Smooth muscle cell (in vitro differentiated cells): ENCODE measurements at regions not wholly inside any gene's neighbourhood (a gene's known extent, or its start where the extent isn't known, plus 50 kb on each side); places are given as distances from the start of the nearest gene placed in this dataset.

Experiments
- DNase-seq: peaks from one replicate; lab custom pipeline; 2025; ENCODE audit not compliant: unreplicated experiment; lab: John Stamatoyannopoulos, UW
- H2AFZ ChIP-seq: fragments of 200-600 bp; sonication (generic); 2 replicates; pipeline ENCODE4 v1.6.0; 2016; ENCODE audit warnings: antibody characterized with exemption, low read depth, mild to moderate bottlenecking
- H3F3A ChIP-seq: fragments of 200-600 bp; sonication (generic); 2 replicates; pipeline ENCODE4 v1.6.0; 2017; ENCODE audit warnings: antibody characterized with exemption, low read depth
- H3K27ac ChIP-seq: fragments of 200-600 bp; sonication (generic); 2 replicates; pipeline ENCODE4 v1.5.1; 2016; ENCODE audit warnings: low read depth, mild to moderate bottlenecking
- H3K27me3 ChIP-seq: fragments of 200-600 bp; sonication (generic); 2 replicates; pipeline ENCODE4 v1.6.1; 2016; ENCODE audit warnings: low read depth, mild to moderate bottlenecking
- H3K36me3 ChIP-seq: fragments of 200-600 bp; sonication (generic); 2 replicates; pipeline ENCODE4 v1.5.1; 2016; ENCODE audit warnings: low read depth
- H3K4me1 ChIP-seq: fragments of 200-600 bp; sonication (generic); 2 replicates; pipeline ENCODE4 v1.5.1; 2016; ENCODE audit warnings: low read depth
- H3K4me2 ChIP-seq: fragments of 200-600 bp; sonication (generic); 2 replicates; pipeline ENCODE4 v1.6.0; 2016; ENCODE audit warnings: mild to moderate bottlenecking
- H3K4me3 ChIP-seq: fragments of 200-600 bp; sonication (generic); 2 replicates; pipeline ENCODE4 v1.5.1; 2016; ENCODE audit warnings: mild to moderate bottlenecking
- H3K79me2 ChIP-seq: fragments of 200-600 bp; sonication (generic); 2 replicates; pipeline ENCODE4 v1.6.0; 2016; ENCODE audit warnings: low read depth, mild to moderate bottlenecking
- H3K9ac ChIP-seq: fragments of 200-600 bp; sonication (generic); 2 replicates; pipeline ENCODE4 v1.6.0; 2016; ENCODE audit warnings: low read depth
- H3K9me3 ChIP-seq: fragments of 200-600 bp; sonication (generic); replicated peaks from 2 replicates; pipeline ENCODE4 v1.5.1; 2016; ENCODE audit warnings: low read depth
- H4K20me1 ChIP-seq: fragments of 200-600 bp; sonication (generic); 2 replicates; pipeline ENCODE4 v1.6.0; 2016; ENCODE audit warnings: low read depth
- CTCF ChIP-seq: fragments of 200-600 bp; sonication (generic); IDR thresholded peaks from 2 replicates; pipeline ENCODE4 v1.5.1; 2017; ENCODE audit warnings: borderline replicate concordance, mild to moderate bottlenecking, antibody characterized with exemption; ENCODE audit not compliant: insufficient read depth, poor library complexity, severe bottlenecking
- WGBS: methylation state at CpG from one replicate; pipeline ENCODE4 v1.1.7; 2016; ENCODE audit warnings: low lambda C conversion rate; 5-methylcytosine and 5-hydroxymethylcytosine counted together

GRCh38 chr6:71044753-71045152 is 87.9 kb upstream of the B3GAT2 start:
- Histone ChIP-seq H3K4me1 (no peaks in the 10 kb centered on the region), H3K9me3 (no peaks in the 10 kb centered on the region), H3K36me3 (no peaks in the 10 kb centered on the region), H3K4me3 (no peak overlapping the region), H2AFZ (no peak overlapping the region), H3K79me2 (no peaks in the 10 kb centered on the region), H3K27me3 (no peaks in the 10 kb centered on the region), H3K27ac (no peak overlapping the region), H3K4me2 (no peak overlapping the region), H3K9ac (no peak overlapping the region), H4K20me1 (no peaks in the 10 kb centered on the region), H3F3A (no peaks in the 10 kb centered on the region)
- 89% methylated on average over 1 of the region's 1 CpG for WGBS
- no peak for TF ChIP-seq CTCF
- no peak for DNase-seq

- H3F3A ChIP-seq = no peaks in the 10 kb centered on the region
- no peaks in the 10 kb centered on the region for H4K20me1 ChIP-seq
- no peaks in the 10 kb centered on the region for H3K27me3 ChIP-seq
- H3K27ac ChIP-seq = no peak overlapping the region
- DNase-seq = no peak
- H3K36me3 ChIP-seq = no peaks in the 10 kb centered on the region
- no peak overlapping the region for H3K4me3 ChIP-seq
- no peaks in the 10 kb centered on the region for H3K79me2 ChIP-seq
- H3K4me2 ChIP-seq = no peak overlapping the region
- no peak overlapping the region for H3K9ac ChIP-seq
- no peak overlapping the region for H2AFZ ChIP-seq
- H3K9me3 ChIP-seq = no peaks in the 10 kb centered on the region
- no peak for TF ChIP-seq CTCF
- WGBS = 87% methylated on average over 5 of the region's 5 CpGs
- H3K4me1 ChIP-seq = no peaks in the 10 kb centered on the region
These were observed 88.4 kb upstream of the B3GAT2 start for GRCh38 chr6:71045296-71045695.

GRCh38 chr6:71047417-71047816 is 90.6 kb upstream of the B3GAT2 start:
- no peak overlapping the region for H3K4me3 ChIP-seq
- no peak overlapping the region for H3K4me2 ChIP-seq
- no peak overlapping the region for H3K27ac ChIP-seq
- H3F3A ChIP-seq = no peaks in the 10 kb centered on the region
- WGBS = 97% methylated on average over 3 of the region's 4 CpGs
- H2AFZ ChIP-seq = no peak overlapping the region
- no peaks in the 10 kb centered on the region for H3K36me3 ChIP-seq
- H3K27me3 ChIP-seq = no peaks in the 10 kb centered on the region
- no peaks in the 10 kb centered on the region for H3K9me3 ChIP-seq
- no peaks in the 10 kb centered on the region for H3K79me2 ChIP-seq
- H4K20me1 ChIP-seq = no peaks in the 10 kb centered on the region
- H3K4me1 ChIP-seq = no peaks in the 10 kb centered on the region
- TF ChIP-seq CTCF = no peak
- no peak for DNase-seq
- no peak overlapping the region for H3K9ac ChIP-seq

- Histone ChIP-seq H3K4me2 (no peak overlapping the region), H3K9me3 (no peaks in the 10 kb centered on the region), H3K9ac (no peak overlapping the region), H3K27me3 (no peaks in the 10 kb centered on the region), H3K4me3 (no peak overlapping the region), H3K4me1 (no peaks in the 10 kb centered on the region), H3K36me3 (no peaks in the 10 kb centered on the region), H3F3A (no peaks in the 10 kb centered on the region), H3K27ac (no peak overlapping the region), H3K79me2 (no peaks in the 10 kb centered on the region), H4K20me1 (no peaks in the 10 kb centered on the region), H2AFZ (no peak overlapping the region)
- TF ChIP-seq CTCF = no peak
- WGBS = 95% methylated on average over 4 of the region's 4 CpGs
- DNase-seq = no peak
These were observed 91.7 kb upstream of the B3GAT2 start for GRCh38 chr6:71048320-71049164.
